Hematopoietic multipotent progenitor cell treated with erythropoietin and hydrocortisone succinate and interleukin-3 and kit ligand, for 15 days (in vitro differentiated cells): ENCODE measurements at regions not wholly inside any gene's neighbourhood (a gene's known extent, or its start where the extent isn't known, plus 50 kb on each side); places are given as distances from the start of the nearest gene placed in this dataset.
"Not testable (repeated sequence)": the region's sequence is repeated elsewhere in the genome, so short reads cannot be mapped to it uniquely, and the experiment has no call there.

ENCODE experiments used
- DNase-seq: peaks from one replicate; pipeline ENCODE4 v3.0.0-alpha.2; 2015; ENCODE audit warnings: low spot score

DNA sequence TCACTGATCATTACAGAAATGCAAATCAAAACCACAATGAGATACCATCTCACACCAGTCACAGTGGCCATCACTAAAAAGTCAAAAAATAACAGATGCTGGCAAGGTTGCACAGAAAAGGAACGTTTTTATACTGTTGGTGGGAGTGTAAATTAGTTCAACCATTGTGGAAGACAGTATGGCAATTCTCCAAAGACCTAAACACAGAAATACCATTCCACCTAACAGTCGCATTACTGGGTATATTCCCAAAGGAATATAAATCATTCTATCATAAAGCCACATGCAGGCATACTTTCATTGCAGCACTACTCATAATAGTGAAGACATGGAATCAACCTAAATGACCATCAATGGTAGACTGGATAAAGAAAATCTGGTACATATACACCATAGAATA lies 83.2 kb upstream of the ARID5B start:
- not testable (repeated sequence) for DNase-seq

DNA sequence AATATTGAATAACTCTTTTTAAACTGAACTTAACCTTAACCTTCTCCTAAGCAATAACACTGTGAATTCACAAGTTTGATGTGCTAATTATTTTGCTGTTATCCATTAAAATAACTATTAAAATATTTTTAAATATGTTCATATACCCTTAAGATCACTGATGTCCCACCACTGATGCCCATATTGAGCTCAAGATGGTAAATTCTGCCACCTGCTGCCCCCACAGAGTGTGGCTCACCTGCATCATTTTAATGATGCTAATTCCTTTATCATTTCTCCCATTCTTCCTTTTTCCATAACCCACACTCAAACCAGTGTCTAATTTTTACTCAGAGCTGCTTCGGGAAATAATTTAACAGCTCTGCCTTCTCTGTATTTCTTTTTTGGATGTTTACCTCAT lies 82.3 kb upstream of the ARID5B start:
- DNase-seq: no peak

DNA sequence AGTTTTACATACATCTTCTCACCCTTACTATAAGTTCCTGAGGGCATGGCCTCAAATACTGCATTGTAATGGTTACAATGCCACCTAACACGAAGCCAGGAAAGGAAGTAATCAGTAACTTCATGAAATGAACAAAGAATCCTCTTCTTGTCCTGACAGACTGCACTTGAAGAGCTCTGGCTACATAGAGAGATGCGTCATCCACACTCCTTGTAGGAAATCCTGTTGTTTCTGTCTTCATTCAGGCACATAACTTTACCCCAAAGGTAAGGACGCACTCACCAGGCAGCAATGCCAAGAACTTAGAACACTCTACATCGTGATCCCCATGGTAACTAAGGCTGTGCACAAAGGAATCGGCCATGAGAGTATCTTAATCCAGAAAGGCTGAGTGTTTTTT lies 80.3 kb upstream of the ARID5B start:
- no peak for DNase-seq

DNA sequence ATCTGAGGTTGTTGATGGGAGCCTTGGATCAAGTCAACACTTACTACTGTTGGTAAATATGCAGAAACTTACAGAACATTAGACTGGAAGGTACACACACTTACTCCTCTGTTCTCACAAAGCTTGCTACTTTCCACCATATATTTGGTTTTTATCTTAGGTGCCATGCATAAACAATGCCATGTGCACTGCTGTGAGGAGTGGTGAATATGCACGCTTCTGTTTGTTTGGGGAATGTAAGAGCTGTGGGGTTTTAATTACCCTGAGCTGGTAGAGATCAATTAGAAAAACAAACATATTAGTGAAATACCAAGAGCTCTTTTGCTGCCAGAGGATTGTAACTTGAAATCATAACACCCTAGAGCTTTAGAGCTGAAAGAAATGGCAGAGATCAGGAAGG lies 79.8 kb upstream of the ARID5B start:
- no peak for DNase-seq

DNA sequence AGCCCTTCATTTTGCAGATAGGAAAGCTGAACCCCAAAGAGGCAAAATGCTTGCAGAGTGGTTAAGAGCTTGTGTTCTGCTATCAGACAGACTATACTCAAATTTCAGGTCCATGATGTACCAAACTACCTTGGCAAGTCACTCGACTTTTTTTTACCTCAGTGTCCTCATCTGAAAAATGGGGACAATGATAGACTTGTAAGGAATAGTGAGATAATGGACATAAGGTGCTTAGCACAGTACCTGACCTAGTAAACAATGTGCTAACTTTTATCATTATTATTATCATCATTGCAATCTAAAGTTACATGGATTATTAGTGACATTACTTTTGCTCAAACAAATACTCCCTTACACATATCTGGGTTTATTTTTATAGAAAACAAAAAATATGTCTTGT lies 79.4 kb upstream of the ARID5B start:
- DNase-seq: no peak

DNA sequence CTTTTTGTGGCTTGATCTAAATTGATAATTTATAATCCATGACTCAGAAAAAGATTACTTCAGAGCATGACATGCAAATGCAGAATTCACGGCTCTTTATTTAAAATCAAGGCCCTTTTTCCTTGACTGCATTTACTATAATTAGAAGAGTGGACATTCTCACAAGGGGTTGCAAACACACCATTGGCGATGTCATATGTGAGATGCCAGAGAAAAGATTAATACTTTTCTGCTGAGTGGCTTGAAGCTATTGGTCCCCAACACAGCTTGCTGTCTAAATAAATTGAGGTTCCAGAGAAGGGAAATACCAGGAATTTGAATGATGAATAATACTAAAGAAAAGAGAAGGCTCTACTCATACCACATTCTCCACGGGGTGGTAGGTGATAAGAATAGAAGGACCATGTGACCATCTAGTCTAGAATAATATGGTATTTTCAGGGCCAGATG lies 78.7 kb upstream of the ARID5B start:
- DNase-seq: no peak

DNA sequence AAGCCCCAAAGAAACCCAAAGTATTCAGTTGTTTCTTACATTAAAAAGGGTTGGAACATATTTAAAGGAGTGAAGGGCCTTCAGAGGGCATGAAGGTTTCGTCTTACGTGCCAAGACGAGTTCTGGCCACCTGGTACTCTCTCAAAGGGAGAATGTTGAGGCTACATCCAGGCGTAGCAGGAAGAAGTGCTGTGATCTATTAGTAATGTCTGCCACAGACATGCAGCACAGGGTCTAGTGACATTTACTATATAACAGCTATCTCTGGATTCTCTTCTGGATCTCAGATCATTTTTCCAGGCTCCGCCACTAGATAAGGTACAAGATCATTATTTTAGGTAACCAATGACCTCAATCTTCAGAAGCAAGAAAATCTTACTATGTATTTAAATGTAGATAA lies 76.5 kb upstream of the ARID5B start:
- DNase-seq: no peak

DNA sequence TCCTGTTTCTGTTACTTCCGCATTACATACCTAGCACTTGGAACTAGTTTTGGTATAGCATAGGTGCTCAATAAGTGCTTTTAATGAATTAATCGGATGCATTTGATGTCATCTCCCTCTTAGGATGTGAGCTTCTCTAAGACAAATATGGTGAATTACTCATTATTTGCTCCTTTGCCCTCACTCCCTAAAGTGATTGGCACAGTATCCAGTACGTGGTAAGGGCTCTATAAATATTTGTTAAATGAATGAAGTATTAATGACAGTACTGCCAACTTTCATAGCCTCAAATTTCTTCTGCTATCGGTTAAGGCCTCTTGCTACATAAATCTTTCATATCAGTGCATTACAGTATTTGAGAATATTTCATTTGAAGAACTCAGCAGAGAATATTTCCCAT lies 75.9 kb upstream of the ARID5B start:
- DNase-seq: no peak

DNA sequence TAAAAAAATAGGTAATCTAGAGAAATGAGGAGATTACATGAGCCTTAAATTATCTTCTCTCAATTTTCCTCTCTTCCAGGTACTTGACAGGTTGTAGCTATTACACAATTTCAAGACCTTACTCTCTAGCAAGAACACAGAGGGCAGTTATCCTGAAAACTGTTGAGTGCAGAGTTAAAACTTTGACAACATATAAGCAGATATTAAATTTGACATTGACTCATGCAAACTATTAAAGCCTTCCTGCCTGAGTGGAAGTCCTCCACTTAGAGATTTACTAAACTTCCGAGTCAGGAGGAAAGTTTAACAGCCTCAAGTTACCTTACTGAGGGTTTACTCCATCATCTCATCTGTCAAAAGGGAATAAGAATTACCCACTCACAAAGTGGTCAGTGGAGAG lies 73.5 kb upstream of the ARID5B start:
- no peak for DNase-seq

DNA sequence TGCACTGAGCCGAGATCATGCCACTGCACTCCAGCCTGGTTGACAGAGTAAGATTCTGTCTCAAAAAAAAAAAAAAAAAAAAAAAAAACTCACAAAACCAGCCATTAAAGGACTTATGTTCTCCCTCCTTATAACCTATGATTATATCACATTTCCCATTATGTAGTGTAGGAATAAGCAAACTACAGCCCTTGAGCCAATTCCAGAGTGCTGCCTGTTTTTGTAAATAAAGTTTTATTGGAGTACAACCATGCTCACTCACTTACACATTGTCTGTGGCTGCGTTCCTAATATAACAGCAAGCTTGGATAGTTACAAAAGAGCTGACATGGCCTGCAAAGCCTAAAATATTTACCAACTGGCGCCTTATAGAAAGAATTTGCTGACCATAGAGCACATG lies 72.7 kb upstream of the ARID5B start:
- DNase-seq: no peak

DNA sequence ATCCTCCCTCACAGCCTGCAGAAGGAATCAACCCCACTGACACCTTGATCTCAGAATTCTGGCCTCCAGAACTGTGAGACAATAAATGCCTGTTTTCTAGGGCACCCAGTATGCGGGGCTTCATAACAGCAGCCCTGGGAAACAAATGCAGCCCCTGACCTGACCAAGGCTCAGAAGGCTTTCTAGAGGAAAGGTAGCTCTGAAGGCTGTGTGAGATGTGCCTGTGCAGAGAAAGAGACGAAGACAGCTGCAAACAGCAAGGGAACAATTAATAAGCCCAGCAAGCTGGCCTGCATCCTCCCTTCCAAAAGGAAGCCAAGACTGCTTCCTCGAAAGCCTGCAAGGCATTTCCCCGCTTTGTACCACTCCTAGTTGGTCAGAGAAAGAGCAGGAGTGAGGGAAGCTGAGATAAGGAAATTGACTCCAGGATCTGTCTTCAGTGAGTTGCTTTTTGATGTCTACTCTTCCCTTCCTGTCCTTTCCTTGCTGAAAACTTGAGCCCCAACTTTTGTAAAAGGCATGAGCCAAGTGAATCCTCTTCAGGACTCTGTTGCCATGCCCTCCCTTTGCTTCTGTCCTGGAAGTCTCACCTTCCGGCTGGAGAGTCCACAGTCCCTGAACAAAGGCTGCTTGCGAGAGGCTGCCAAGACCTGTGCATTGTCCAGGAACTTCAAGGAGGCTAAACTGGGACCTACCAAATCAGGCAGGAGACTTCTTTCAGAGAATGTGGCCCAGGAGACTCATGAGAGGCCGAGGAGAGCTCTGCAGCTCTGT lies 71.2 kb upstream of the ARID5B start:
- no peak for DNase-seq

DNA sequence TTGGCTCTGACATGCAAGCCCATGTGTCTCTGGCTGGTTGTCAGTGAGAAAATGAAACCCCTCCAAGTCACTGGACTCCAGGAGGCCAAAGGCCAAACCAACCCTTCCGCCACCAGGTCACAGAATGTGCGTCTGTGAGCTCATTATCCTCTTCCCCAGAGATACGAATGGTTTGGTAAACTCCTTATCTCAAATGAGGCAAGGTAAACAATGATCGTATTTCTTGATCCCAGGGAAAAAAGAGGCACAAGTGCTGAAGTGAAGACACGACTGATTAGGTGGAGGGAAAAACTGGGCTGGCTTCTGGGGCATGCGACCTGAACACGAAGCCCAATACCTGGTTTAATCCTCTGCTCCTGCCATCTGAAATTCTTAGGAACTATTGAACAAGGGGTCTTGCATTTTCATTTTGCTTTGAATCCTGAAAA lies 70.6 kb upstream of the ARID5B start:
- no peak for DNase-seq

DNA sequence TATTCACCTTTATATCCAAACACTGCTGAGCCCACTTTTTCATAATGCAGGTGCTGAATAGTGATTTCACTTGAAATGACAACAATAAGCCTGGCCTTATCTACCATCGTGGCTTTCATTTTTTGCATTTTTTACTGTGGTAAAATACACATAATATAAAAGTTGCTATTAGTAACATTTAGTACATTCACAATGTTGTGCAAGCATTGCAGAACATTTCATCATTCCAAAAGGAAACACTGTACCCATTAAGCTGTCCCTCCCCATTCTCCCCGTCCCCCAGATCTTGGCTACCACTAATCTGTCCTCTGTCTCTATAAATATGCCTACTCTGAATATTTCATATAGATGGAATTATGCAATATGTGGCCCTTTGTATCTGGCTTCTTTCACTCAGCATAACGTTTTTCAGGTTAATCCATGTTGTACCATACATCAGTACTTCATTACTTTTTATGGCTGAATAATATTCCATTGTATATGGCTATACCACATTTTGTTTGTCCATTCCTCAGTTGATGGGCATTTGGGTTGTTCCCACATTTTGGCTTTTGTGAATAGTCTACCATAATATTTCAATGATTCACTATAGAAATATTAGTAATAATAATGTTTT lies 68.5 kb upstream of the ARID5B start:
- no peak for DNase-seq

DNA sequence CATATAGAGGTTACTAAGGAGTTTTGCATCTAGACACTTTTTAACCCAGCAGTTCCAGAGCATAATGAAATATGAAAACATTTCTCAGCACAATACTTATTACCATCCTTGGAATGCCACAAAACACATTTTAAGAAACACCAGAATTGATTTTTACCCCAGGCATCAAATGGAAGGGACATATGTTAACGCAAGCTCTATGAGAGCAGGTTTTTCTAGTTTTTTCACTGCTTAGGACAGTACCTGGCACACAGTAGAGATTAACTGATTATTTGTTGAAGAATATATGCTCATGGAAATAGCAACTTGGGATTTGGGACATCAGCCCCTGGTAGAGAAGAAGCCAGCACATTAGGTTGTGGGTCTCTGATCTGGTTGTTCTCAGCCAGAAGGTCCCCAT lies 67.0 kb upstream of the ARID5B start:
- no peak for DNase-seq

DNA sequence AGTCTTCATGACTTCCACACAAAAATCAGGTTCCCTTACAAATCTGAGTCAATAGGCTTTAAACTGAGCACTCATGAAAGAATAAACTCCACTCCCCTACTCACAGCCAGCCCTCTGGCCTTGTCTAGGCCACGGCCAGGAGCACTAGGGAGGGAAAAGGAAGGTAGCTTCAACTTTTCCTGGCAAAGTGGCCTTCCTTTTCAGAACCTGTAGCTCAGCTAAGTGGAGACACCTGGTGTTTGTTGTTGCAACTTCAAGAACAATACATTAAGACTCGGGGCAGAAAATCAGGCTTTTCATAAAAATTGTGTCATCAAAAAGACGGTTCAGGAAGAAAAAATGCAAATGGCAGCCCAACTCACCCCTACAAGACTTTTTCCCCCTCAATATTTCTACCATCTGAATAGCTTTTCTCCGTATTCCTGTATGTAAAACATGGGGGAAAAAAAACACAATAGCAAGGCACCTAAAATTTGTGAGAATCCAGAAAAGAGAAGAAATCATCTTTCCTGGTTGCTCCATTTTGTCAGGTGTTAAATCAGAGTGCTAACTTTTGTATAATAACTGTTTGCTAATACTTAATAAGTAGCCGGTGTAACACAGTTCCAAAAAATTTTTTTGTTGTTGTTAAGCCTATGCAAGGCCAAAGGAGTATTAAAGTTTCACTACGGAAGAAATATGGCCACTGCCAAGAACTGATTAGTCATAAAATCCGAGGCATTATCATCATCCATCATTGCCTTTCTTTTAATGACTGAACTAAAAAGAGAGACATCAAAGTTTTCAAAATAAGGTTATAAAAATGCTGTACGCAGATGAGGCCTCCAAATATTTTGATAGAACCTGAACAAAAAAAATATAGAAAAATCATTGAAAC lies 66.2 kb upstream of the ARID5B start:
- peak; percentile 9 for DNase-seq

DNA sequence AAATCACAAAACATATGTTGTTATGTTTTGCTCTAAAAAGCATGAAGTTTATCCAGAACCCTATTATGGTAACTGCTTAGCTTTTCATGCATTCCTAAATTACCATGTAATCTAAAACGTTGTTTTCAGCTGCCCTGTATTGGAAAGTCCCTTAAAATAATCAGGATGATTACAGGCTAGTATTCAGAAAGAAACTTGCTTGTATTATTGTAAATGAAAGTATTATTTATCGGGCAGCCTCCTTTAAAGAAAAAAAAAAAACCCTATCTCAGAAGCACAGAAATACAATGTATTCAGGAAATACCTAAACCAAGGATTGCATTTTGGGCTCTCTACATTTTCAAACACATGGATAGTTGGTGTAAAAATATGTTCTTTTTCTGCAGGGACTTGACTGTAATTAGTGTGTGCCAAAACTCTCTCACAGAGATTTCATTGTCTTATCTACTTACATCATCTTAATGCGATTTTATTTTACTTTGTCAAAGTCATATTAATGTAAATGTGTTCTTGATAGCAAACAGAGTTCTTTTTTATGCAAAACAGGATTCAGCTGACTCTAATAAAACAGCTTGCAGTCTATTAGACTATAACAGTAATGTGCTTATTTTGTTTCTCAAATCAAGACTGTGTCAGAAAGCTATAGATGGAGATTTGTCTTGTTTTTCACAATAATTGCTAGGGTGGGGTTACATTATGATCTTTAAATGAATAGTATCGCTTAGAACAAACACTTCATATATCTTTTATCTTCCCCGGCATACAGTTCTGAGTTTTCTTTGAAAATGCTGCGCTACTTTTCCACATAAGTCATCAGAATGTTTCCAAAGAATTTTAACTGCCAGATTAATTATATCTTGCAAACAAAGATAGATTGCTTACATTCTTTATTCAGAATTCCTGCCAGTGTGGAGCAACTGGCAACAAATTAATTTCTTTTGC lies 65.3 kb upstream of the ARID5B start:
- DNase-seq: no peak

DNA sequence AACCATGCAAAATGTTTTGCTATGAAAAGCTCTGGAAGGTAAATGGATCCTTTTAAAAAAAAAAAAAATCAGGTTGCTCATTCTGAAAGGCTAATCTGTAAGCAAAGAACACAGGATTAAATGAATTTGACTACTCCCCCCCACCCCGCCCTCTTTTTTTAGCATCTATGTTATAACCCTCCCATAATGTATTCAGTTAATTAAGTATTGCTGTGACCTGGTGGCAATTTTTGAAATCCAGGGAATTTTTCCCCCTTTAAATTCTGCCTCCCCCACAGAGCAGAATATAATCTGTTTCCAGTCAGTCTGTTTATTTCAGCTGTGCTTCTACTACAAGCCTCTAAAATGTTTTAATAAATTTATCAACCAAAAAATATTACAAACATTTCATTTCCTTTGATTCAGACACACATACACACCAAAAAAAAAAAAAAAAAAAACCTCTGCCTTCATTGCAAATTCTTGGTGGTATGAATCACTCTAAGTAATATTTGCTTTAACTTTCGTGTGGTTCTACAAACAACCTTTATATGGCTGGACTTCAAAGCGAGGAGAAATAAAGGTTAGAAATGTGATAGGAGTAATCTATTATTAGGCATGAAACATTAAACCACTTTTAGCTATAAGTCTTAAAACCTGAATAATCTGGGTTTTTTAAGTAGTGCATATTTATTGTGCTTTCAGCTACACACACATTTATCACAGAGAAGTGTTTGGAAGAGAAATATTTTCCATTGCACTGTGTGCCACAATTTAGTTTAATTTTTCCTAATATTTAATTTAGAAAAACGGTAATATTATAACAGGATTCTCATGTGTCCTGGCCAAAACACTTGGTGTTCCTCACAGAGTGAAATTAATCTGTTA lies 64.4 kb upstream of the ARID5B start:
- no peak for DNase-seq

DNA sequence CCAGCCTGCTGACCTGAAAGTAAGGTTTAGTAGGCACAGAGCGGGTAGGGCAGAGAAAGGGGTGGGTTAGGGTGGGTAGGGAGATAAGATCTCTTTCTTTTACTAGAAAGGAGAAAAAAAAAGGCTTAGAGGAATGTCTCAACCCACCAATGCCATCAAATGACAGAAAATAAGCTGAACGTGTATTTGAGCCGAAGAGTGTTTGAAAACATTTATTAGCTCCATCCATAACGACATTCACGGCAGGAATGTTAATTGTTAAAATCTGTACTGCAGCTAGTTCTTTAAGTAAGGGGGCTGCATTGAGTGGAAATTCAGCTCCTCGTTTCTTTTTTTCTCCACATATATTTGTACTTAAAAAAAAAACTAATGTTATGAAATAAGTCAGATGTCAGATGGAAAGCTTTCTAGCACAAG lies 63.7 kb upstream of the ARID5B start:
- DNase-seq: no peak

DNA sequence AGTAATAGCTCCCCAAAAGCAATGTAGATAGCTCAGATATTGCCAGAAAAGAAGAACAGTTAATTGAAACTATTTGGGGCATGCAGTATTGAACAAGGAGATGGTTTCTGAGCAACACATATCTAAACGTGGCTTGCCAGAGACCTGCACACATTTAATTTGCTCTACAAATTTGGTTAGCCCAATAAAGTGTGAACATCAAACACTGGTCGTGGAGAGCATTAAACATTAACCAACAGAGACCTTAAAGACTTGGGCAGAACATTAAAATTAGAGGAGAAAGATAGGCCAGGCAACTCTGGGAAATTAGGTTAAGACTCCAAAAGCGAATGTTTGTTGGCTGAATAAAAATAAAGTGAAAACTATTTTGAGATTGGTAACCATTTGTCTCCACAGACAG lies 61.6 kb upstream of the ARID5B start:
- DNase-seq: no peak

DNA sequence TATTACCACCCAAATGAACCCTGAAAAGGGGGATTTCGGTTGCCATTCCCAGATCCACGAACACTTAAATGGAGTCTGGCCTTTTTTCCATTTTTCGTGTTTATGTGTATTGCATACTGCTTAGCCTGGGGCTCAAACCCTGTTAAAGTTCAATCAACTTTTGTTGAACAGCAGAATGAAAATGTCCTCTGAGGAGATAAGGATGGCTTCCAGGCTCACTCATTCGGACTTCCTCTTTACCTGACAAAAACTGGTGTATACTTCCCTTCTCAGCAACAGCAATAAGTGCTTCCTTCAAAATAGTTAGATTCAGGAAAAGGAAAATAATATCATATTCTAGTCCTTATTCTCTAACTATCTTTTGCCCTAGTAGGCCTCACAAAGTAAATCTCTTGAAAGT lies 61.1 kb upstream of the ARID5B start:
- DNase-seq: no peak

DNA sequence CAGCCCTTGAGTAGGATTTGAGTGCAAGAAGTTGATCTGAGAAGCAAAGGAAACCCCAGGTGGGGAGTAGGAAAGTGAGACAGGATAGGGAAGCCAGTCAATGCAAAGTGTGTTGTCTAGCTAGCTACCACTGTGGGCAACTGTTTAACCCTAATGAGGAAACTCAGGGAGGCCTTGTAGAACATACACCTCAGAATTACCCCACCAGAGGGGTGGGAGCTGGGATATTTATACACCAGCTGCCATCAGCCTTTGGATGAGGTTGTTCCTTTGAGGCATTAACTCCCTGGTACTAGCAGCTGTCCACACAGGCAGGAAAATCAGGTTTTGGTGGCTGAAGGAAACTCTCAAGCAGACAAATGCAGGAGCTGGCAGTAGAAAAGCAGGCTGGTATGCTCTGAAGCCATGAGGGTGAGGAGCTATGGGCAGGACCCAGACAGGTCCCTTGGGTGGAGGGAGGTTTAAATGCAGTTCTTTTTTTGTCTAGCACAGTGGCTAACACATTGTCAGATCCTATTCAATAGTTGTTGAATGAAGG lies 60.1 kb upstream of the ARID5B start:
- no peak for DNase-seq
